ENCODE measurements at regions not wholly inside any gene's neighbourhood (a gene's known extent, or its start where the extent isn't known, plus 50 kb on each side); places are given as distances from the start of the nearest gene placed in this dataset.
A peak's percentile ranks its signal among the peaks of the same experiment; 100 is the strongest.
"Not testable (repeated sequence)": the region's sequence is repeated elsewhere in the genome, so short reads cannot be mapped to it uniquely, and the experiment has no call there.

- DNase-seq, result peak; percentile 16 to 25
Measured at GRCh38 chr20:52049001-52049731, 142.4 kb downstream of the ZFP64 start.

- DNase-seq, result peak; percentile 65 to 84
Measured at GRCh38 chr20:52047811-52048764, 143.5 kb downstream of the ZFP64 start.

GRCh38 chr20:52041966-52042365 lies 149.6 kb downstream of the ZFP64 start:
- no peak for DNase-seq

- DNase-seq, result no peak
Measured at GRCh38 chr20:52039790-52040189, 151.8 kb downstream of the ZFP64 start.

GRCh38 chr20:52038632-52039031 lies 152.9 kb downstream of the ZFP64 start:
- not testable (repeated sequence) for DNase-seq

GRCh38 chr20:52037370-52037769 lies 154.2 kb downstream of the ZFP64 start:
- no peak for DNase-seq

- no peak for DNase-seq
Measured at GRCh38 chr20:52035977-52036376, 155.6 kb downstream of the ZFP64 start.

- DNase-seq, result no peak
Measured at GRCh38 chr20:52035498-52035897, 156.1 kb downstream of the ZFP64 start.

GRCh38 chr20:52034581-52034980 lies 157.0 kb downstream of the ZFP64 start:
- no peak for DNase-seq

GRCh38 chr20:52033313-52033712 lies 158.3 kb downstream of the ZFP64 start:
- DNase-seq, result no peak

- DNase-seq, result not testable (repeated sequence)
Measured at GRCh38 chr20:52032304-52032683, 159.3 kb downstream of the ZFP64 start.

- peak; percentile 42 to 53 for DNase-seq
Measured at GRCh38 chr20:52031563-52032303, 159.8 kb downstream of the ZFP64 start.

- DNase-seq, result no peak
Measured at GRCh38 chr20:52031206-52031562, 160.4 kb downstream of the ZFP64 start.

- not testable (repeated sequence) for DNase-seq
Measured at GRCh38 chr20:52029129-52029528, 162.4 kb downstream of the ZFP64 start.

GRCh38 chr20:52025938-52026337 lies 165.6 kb downstream of the ZFP64 start:
- DNase-seq, result no peak

- no peak for DNase-seq
Measured at GRCh38 chr20:52019313-52019712, 172.3 kb downstream of the ZFP64 start.

- DNase-seq, result no peak
Measured at GRCh38 chr20:52017669-52018317, 173.8 kb downstream of the ZFP64 start.

GRCh38 chr20:52016022-52016421 lies 175.6 kb downstream of the ZFP64 start:
- no peak for DNase-seq

- DNase-seq, result no peak
Measured at GRCh38 chr20:52015155-52015554, 176.4 kb downstream of the ZFP64 start.

GRCh38 chr20:52012079-52012478 lies 179.5 kb downstream of the ZFP64 start:
- no peak for DNase-seq

GRCh38 chr20:52011093-52011492 lies 180.5 kb downstream of the ZFP64 start:
- no peak for DNase-seq

GRCh38 chr20:52010541-52010940 lies 181.0 kb downstream of the ZFP64 start:
- DNase-seq, result no peak

GRCh38 chr20:52008874-52009273 lies 182.7 kb downstream of the ZFP64 start:
- no peak for DNase-seq
